GM12878 (cell line): ENCODE measurements at regions not wholly inside any gene's neighbourhood (a gene's known extent, or its start where the extent isn't known, plus 50 kb on each side); places are given as distances from the start of the nearest gene placed in this dataset.

Experiments used
- ATAC-seq: fragments of 200-7000 bp; cut with Tn5 transposase; 3 replicates; pipeline ENCODE4 v1.9.1; 2020; ENCODE audit warnings: mild to moderate bottlenecking, moderate library complexity
- BruUV-seq: library from RNA; stranded (reverse); fragments of 400-500 nt; replicated peaks from 2 replicates; lab custom pipeline; 2021; lab: Mats Ljungman, UMichigan
- CTCF ChIA-PET: fragments of 300-600 bp; sonication (Branson Sonifier 250); formaldehyde crosslinking; extraction: SDS; loops from one replicate; lab custom pipeline; 2021; ENCODE audit warnings: inconsistent platforms; lab: Yijun Ruan, JAX
- POLR2A ChIA-PET: fragments of 350-600 bp; formaldehyde crosslinking; extraction: SDS; loops from one replicate; lab custom pipeline; 2021; ENCODE audit warnings: inconsistent platforms; lab: Charles Lee
- RAD21 ChIA-PET: fragments of 300-600 bp; sonication (Branson Sonifier 250); formaldehyde crosslinking; loops from one replicate; lab custom pipeline; 2023; ENCODE audit warnings: antibody characterized with exemption; ENCODE audit not compliant: unreplicated experiment; lab: Charles Lee
- SMC1A ChIA-PET: fragments of 300-600 bp; sonication (Branson Sonifier 250); formaldehyde crosslinking; loops from one replicate; lab custom pipeline; 2023; ENCODE audit not compliant: unreplicated experiment, uncharacterized antibody; lab: Charles Lee
- DNase-seq: peaks from one replicate; pipeline ENCODE4 v3.0.0-alpha.2; 2011; ENCODE audit warnings: low read depth, low spot score
- FAIRE-seq: peaks from 3 replicates; lab custom pipeline; 2011; peaks lifted over from hg19 to GRCh38; lab: Jason Lieb, UNC
- H2AFZ ChIP-seq: 2 replicates; pipeline ENCODE4 v1.6.0; 2011; ENCODE audit warnings: low read depth, low read length, control low read depth; ENCODE audit not compliant: control insufficient read depth
- H3K27ac ChIP-seq: 2 replicates; pipeline ENCODE4 v1.5.1; 2011; ENCODE audit warnings: control low read depth; ENCODE audit not compliant: control insufficient read depth, insufficient read depth
- H3K27me3 ChIP-seq, 2 experiments: replicated peaks in 1 of 2; 2 replicates each; pipeline versions ENCODE4 v1.6.0 to v1.6.1; 2011; ENCODE audit warnings: low read length in 1 of 2; ENCODE audit not compliant: control insufficient read depth in 2 of 2, insufficient read depth in 2 of 2
- H3K36me3 ChIP-seq, 2 experiments: 2 replicates each; pipeline ENCODE4 v1.5.1; 2011; ENCODE audit warnings: low read length in 1 of 2; ENCODE audit not compliant: control insufficient read depth in 2 of 2, insufficient read depth in 2 of 2
- H3K4me1 ChIP-seq: 2 replicates; pipeline ENCODE4 v1.6.1; 2011; ENCODE audit warnings: mild to moderate bottlenecking, low read length, moderate library complexity, mixed read lengths; ENCODE audit not compliant: control insufficient read depth, insufficient read depth
- H3K4me2 ChIP-seq: 2 replicates; pipeline ENCODE4 v1.6.0; 2011; ENCODE audit warnings: control low read depth; ENCODE audit not compliant: control insufficient read depth, insufficient read depth
- H3K4me3 ChIP-seq: fragments of 200-600 bp; sonication (generic); 2 replicates; pipeline ENCODE4 v1.5.1; 2016
- H3K79me2 ChIP-seq: 2 replicates; pipeline ENCODE4 v1.6.0; 2011; ENCODE audit warnings: low read length; ENCODE audit not compliant: control insufficient read depth, insufficient read depth
- H3K9ac ChIP-seq: 2 replicates; pipeline ENCODE4 v1.8.0; 2011; ENCODE audit warnings: low read length, control low read depth, mixed read lengths; ENCODE audit not compliant: control insufficient read depth, insufficient read depth
- H3K9me3 ChIP-seq: replicated peaks from 3 replicates; pipeline ENCODE4 v1.5.1; 2011; ENCODE audit warnings: mild to moderate bottlenecking, low read length; ENCODE audit not compliant: control insufficient read depth, insufficient read depth
- H4K20me1 ChIP-seq: 2 replicates; pipeline ENCODE4 v1.6.0; 2011; ENCODE audit not compliant: control insufficient read depth, insufficient read depth
- BCL11A ChIP-seq: IDR thresholded peaks from 2 replicates; pipeline ENCODE4 v1.6.1; 2011; ENCODE audit warnings: low read depth, low read length
- BHLHE40 ChIP-seq, 2 experiments: fragments of 450-650 bp in 1 of 2; IDR thresholded peaks; 2 replicates each; pipeline ENCODE4 v1.6.1; 2011 to 2017; ENCODE audit warnings: low read depth in 2 of 2, borderline replicate concordance in 1 of 2, improper control_type of control experiment in 1 of 2, low read length in 1 of 2, mild to moderate bottlenecking in 1 of 2
- CHD1 ChIP-seq: IDR thresholded peaks from 2 replicates; pipeline ENCODE4 v1.6.1; 2012; ENCODE audit warnings: low read depth, low read length, improper control_type of control experiment
- JUND ChIP-seq: IDR thresholded peaks from 2 replicates; pipeline ENCODE4 v1.6.1; 2012; ENCODE audit warnings: low read depth, mild to moderate bottlenecking, low read length, improper control_type of control experiment, moderate library complexity
- MEF2A ChIP-seq: IDR thresholded peaks from 2 replicates; pipeline ENCODE4 v1.6.1; 2011; ENCODE audit warnings: low read depth, mild to moderate bottlenecking, low read length, moderate library complexity; ENCODE audit not compliant: insufficient read depth
- MEF2B ChIP-seq: fragments of 450-650 bp; IDR thresholded peaks from 2 replicates; pipeline ENCODE4 v1.6.1; 2018; ENCODE audit warnings: mild to moderate bottlenecking, moderate library complexity; ENCODE audit not compliant: partially characterized antibody, poor library complexity, severe bottlenecking
- PAX8 ChIP-seq: fragments of 450-650 bp; IDR thresholded peaks from 2 replicates; pipeline ENCODE4 v1.6.1; 2017; ENCODE audit warnings: mild to moderate bottlenecking, moderate library complexity
- POU2F2 ChIP-seq: IDR thresholded peaks from 3 replicates; pipeline ENCODE4 v1.6.1; 2011; ENCODE audit warnings: low read depth, mild to moderate bottlenecking, low read length, borderline replicate concordance
- SREBF1 ChIP-seq: IDR thresholded peaks from 2 replicates; pipeline ENCODE4 v1.6.1; 2012; ENCODE audit warnings: mild to moderate bottlenecking, low read length
- TBL1XR1 ChIP-seq: IDR thresholded peaks from 2 replicates; pipeline ENCODE4 v1.6.1; 2012; ENCODE audit warnings: low read depth, low read length, improper control_type of control experiment
- WRNIP1 ChIP-seq: IDR thresholded peaks from 2 replicates; pipeline ENCODE4 v1.6.1; 2011; ENCODE audit warnings: low read depth, low read length, improper control_type of control experiment, borderline replicate concordance
- YBX1 ChIP-seq: fragments of 450-650 bp; IDR thresholded peaks from 2 replicates; pipeline ENCODE4 v1.6.1; 2016; ENCODE audit warnings: antibody characterized with exemption
- WGBS: methylation state at CpG from one replicate; pipeline ENCODE4 v1.1.6; 2016; ENCODE audit warnings: low lambda C conversion rate; ENCODE audit not compliant: insufficient replicate concordance, insufficient coverage; ENCODE audit errors: missing lambda C conversion rate; 5-methylcytosine and 5-hydroxymethylcytosine counted together
- in situ Hi-C: fragments of 300-500 bp; cut with MboI; formaldehyde crosslinking; loops from 9 replicates; pipeline ENCODE4 v1.14.3; 2018; ENCODE audit warnings: mixed read lengths
- intact Hi-C: fragments of 100-400 bp; cut with micrococcal nuclease; formaldehyde crosslinking; loops from one replicate; pipeline ENCODE4 v1.14.2; 2022; ENCODE audit not compliant: unreplicated experiment
- TF ChIP-seq, protein P1 (sequence below): IDR thresholded peaks from 2 replicates; pipeline ENCODE4 v1.6.1; 2012; ENCODE audit warnings: low read depth, low read length, improper control_type of control experiment
- TF ChIP-seq, protein P2 (sequence below): fragments of 450-650 bp; IDR thresholded peaks from 2 replicates; pipeline ENCODE4 v1.6.1; 2017; ENCODE audit warnings: low read depth, mild to moderate bottlenecking, moderate library complexity
- TF ChIP-seq, protein P3 (sequence below): fragments of 450-650 bp; IDR thresholded peaks from 2 replicates; pipeline ENCODE4 v1.6.1; 2017; ENCODE audit warnings: borderline replicate concordance
- TF ChIP-seq, protein P4 (sequence below): IDR thresholded peaks from 2 replicates; pipeline ENCODE4 v1.6.1; 2011; ENCODE audit warnings: borderline replicate concordance, low read depth, mild to moderate bottlenecking, moderate library complexity, mixed read lengths, low read length; ENCODE audit not compliant: insufficient read depth; ENCODE audit errors: extremely low read length

DNA sequence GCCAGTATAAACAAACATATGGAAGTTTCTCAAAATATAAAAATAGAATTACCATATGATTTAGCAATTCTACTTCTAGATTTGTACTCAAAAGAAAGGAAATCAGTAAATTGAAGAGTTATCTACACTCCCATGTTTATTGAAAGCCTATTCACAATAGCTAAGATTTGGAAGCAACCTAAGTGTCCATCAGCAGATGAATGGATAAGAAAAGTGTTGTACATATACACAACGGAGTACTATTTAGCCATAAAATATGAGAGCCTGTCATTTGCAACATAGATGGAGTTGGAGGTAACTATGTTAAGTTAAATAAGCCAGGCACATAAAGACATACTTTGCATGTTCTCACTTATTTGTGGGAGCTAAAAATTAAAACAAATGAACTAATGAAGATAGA is 257.8 kb downstream of the TEX13C start:
- FAIRE-seq, result no peak
- Histone ChIP-seq H3K9ac (no peak overlapping the region), H3K36me3 (no peaks in the 10 kb centered on the region), H3K9me3 (no peaks in the 10 kb centered on the region), H3K27ac (no peak overlapping the region), H2AFZ (no peak overlapping the region), H3K27me3 (no peaks in the 10 kb centered on the region), H3K4me1 (no peaks in the 10 kb centered on the region), H4K20me1 (no peaks in the 10 kb centered on the region), H3K79me2 (no peaks in the 10 kb centered on the region), H3K4me2 (no peak overlapping the region), H3K4me3 (no peak overlapping the region)
- 5% methylated on average over 1 of the region's 1 CpG for WGBS
- in situ Hi-C loops (no loop called here), intact Hi-C loops (no loop called here)
- SMC1A ChIA-PET, result no interaction called here
- TF ChIP-seq PAX8, result no peak
- no peak for TF ChIP-seq MEF2A
- TF ChIP-seq JUND, result no peak
- TF ChIP-seq CHD1, result no peak
- no peak for TF ChIP-seq YBX1
- TF ChIP-seq, protein P1, sequence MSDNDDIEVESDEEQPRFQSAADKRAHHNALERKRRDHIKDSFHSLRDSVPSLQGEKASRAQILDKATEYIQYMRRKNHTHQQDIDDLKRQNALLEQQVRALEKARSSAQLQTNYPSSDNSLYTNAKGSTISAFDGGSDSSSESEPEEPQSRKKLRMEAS, result no peak
- TF ChIP-seq TBL1XR1, result no peak
- POLR2A ChIA-PET, result no interaction called here
- DNase-seq, result no peak
- CTCF ChIA-PET, result no interaction called here
- no peak for ATAC-seq
- RAD21 ChIA-PET, result no interaction called here
- no TSS peak for BruUV-seq

DNA sequence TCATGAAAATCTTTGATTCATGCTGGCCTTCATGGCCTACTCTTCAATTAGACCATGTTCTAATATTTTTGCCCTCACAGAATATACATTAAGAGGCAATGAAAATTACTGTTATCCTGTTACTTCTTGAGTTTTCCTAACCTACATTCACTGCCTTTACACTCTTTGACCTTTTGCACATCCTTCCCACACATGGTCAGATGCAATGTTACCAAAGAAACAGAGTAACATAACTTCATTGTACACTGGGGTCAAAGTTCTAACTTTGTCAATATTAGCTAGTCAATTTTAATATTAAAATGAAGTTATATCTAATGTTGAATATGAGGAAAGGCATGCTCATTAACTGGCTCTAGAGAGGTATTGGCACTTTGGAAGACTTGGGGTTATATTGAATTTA is 284.8 kb downstream of the TEX13C start:
- Histone ChIP-seq H3K27ac (no peak overlapping the region), H4K20me1 (no peaks in the 10 kb centered on the region), H3K9me3 (no peaks in the 10 kb centered on the region), H3K4me2 (no peak overlapping the region), H3K79me2 (no peaks in the 10 kb centered on the region), H2AFZ (no peak overlapping the region), H3K4me3 (no peak overlapping the region), H3K36me3 (no peaks in the 10 kb centered on the region), H3K4me1 (no peaks in the 10 kb centered on the region), H3K9ac (no peak overlapping the region), H3K27me3 (no peaks in the 10 kb centered on the region)
- SMC1A ChIA-PET, result no interaction called here
- RAD21 ChIA-PET, result no interaction called here
- intact Hi-C loops, result no loop called here
- FAIRE-seq (no peak), DNase-seq (no peak), ATAC-seq (no peak)
- no TSS peak for BruUV-seq
- POLR2A ChIA-PET, result no interaction called here
- in situ Hi-C loops, result no loop called here
- CTCF ChIA-PET, result no interaction called here
- TF ChIP-seq, protein P2, sequence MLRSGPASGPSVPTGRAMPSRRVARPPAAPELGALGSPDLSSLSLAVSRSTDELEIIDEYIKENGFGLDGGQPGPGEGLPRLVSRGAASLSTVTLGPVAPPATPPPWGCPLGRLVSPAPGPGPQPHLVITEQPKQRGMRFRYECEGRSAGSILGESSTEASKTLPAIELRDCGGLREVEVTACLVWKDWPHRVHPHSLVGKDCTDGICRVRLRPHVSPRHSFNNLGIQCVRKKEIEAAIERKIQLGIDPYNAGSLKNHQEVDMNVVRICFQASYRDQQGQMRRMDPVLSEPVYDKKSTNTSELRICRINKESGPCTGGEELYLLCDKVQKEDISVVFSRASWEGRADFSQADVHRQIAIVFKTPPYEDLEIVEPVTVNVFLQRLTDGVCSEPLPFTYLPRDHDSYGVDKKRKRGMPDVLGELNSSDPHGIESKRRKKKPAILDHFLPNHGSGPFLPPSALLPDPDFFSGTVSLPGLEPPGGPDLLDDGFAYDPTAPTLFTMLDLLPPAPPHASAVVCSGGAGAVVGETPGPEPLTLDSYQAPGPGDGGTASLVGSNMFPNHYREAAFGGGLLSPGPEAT, result no peak
- no peak for TF ChIP-seq MEF2B
- no peak for TF ChIP-seq WRNIP1
- TF ChIP-seq, protein P3, sequence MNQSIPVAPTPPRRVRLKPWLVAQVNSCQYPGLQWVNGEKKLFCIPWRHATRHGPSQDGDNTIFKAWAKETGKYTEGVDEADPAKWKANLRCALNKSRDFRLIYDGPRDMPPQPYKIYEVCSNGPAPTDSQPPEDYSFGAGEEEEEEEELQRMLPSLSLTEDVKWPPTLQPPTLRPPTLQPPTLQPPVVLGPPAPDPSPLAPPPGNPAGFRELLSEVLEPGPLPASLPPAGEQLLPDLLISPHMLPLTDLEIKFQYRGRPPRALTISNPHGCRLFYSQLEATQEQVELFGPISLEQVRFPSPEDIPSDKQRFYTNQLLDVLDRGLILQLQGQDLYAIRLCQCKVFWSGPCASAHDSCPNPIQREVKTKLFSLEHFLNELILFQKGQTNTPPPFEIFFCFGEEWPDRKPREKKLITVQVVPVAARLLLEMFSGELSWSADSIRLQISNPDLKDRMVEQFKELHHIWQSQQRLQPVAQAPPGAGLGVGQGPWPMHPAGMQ, result no peak
- TF ChIP-seq, protein P4, sequence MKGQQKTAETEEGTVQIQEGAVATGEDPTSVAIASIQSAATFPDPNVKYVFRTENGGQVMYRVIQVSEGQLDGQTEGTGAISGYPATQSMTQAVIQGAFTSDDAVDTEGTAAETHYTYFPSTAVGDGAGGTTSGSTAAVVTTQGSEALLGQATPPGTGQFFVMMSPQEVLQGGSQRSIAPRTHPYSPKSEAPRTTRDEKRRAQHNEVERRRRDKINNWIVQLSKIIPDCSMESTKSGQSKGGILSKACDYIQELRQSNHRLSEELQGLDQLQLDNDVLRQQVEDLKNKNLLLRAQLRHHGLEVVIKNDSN, result no peak
- no peak for TF ChIP-seq POU2F2
- TF ChIP-seq BCL11A, result no peak
- TF ChIP-seq SREBF1, result no peak
- TF ChIP-seq BHLHE40 (IDR thresholded peaks at IDR 0.05; ENCODE audit: borderline replicate concordance in 1 of 2, low read depth in 2 of 2, low read length in 1 of 2), result no peak
